ENCODE measurements at regions not wholly inside any gene's neighbourhood (a gene's known extent, or its start where the extent isn't known, plus 50 kb on each side); places are given as distances from the start of the nearest gene placed in this dataset.

GRCh38 chr15:38042707-38043445 lies 108.4 kb downstream of the TMCO5A start:
- TF ChIP-seq CTCF (IDR thresholded peaks at IDR 0.05): no peak
- no peak for TF ChIP-seq POLR2A (IDR thresholded peaks at IDR 0.05)
